Colonic mucosa (tissue), 4 donors: ENCODE measurements at regions not wholly inside any gene's neighbourhood (a gene's known extent, or its start where the extent isn't known, plus 50 kb on each side); places are given as distances from the start of the nearest gene placed in this dataset.

ENCODE experiments used
- DNase-seq: peaks from one replicate; pipeline ENCODE4 v3.0.0-alpha.2; 2020
- H3K27ac ChIP-seq: fragments of 200-600 bp; one replicate; pipeline ENCODE4 v1.8.0; 2021
- H3K27me3 ChIP-seq: fragments of 200-600 bp; one replicate; pipeline ENCODE4 v1.8.0; 2021
- H3K36me3 ChIP-seq: fragments of 200-600 bp; one replicate; pipeline ENCODE4 v1.8.0; 2021
- H3K4me1 ChIP-seq: fragments of 200-600 bp; one replicate; pipeline ENCODE4 v1.8.0; 2021; ENCODE audit warnings: mild to moderate bottlenecking
- H3K4me3 ChIP-seq: fragments of 200-600 bp; one replicate; pipeline ENCODE4 v1.8.0; 2021
- H3K9ac ChIP-seq, 2 donors: one replicate each; pipeline ENCODE4 v1.7.0; 2013; ENCODE audit warnings: control low read depth in 2 of 2, low read depth in 2 of 2, low read length in 2 of 2
- H3K9me3 ChIP-seq: fragments of 200-600 bp; one replicate; pipeline ENCODE4 v1.8.0; 2021
- CTCF ChIP-seq: fragments of 200-600 bp; IDR thresholded peaks from one replicate; pipeline ENCODE4 v1.8.0; 2022; ENCODE audit warnings: antibody characterized with exemption, mild to moderate bottlenecking
- intact Hi-C: fragments of 100-400 bp; cut with DNase I; formaldehyde crosslinking; loops from one replicate; pipeline ENCODE4 v1.14.1; 2022
- donor health status: healthy.
- donor health status: DM: no; HTN: no; CAD: no.
- donor health status: DM: no; HTN: no; CAD: no.

DNA sequence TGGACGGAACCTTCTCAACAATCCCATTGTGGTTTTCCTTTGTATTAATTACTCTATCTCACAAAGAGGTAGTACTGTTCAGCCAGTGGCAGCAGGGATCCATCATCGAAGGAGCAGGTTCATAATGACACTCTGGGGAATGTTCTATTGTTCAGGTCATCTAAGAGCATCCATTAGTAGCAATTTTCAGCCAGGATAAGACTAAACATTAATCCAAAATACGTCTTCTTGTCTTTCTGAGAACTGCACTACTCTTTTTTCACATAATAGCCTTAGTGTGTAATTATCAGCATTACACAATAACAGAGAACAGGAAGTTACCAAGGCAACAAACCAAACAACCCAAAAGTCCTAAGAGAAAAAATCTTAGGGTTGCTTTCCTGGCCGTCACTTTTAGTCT is 259.5 kb upstream of the VWC2 start:
- no peaks in the 10 kb centered on the region for H3K9me3 ChIP-seq
- no peak overlapping the region for H3K9ac ChIP-seq
- no peak for DNase-seq
- no peak overlapping the region for H3K27ac ChIP-seq
- no peaks in the 10 kb centered on the region for H3K36me3 ChIP-seq
- TF ChIP-seq CTCF, result no peak
- intact Hi-C loops, result no loop called here
- no peaks in the 10 kb centered on the region for H3K27me3 ChIP-seq
- no peaks in the 10 kb centered on the region for H3K4me1 ChIP-seq
- H3K4me3 ChIP-seq, result no peak overlapping the region

GRCh38 chr7:49520951-49521350 is 252.5 kb upstream of the VWC2 start:
- no peak for DNase-seq
- Histone ChIP-seq H3K27ac (no peak overlapping the region), H3K4me1 (no peaks in the 10 kb centered on the region), H3K27me3 (no peaks in the 10 kb centered on the region), H3K36me3 (no peaks in the 10 kb centered on the region), H3K9ac (no peak overlapping the region), H3K9me3 (no peaks in the 10 kb centered on the region), H3K4me3 (no peak overlapping the region)
- no peak for TF ChIP-seq CTCF
- intact Hi-C loops, result no loop called here

- no peaks in the 10 kb centered on the region for H3K27me3 ChIP-seq
- no peak overlapping the region for H3K27ac ChIP-seq
- H3K4me3 ChIP-seq, result no peak overlapping the region
- intact Hi-C loops, result no loop called here
- no peaks in the 10 kb centered on the region for H3K9me3 ChIP-seq
- TF ChIP-seq CTCF, result no peak
- H3K4me1 ChIP-seq, result no peaks in the 10 kb centered on the region
- H3K36me3 ChIP-seq, result no peaks in the 10 kb centered on the region
- DNase-seq, result no peak
- no peak overlapping the region for H3K9ac ChIP-seq
Measured at GRCh38 chr7:49522111-49522510, 251.3 kb upstream of the VWC2 start.

DNA sequence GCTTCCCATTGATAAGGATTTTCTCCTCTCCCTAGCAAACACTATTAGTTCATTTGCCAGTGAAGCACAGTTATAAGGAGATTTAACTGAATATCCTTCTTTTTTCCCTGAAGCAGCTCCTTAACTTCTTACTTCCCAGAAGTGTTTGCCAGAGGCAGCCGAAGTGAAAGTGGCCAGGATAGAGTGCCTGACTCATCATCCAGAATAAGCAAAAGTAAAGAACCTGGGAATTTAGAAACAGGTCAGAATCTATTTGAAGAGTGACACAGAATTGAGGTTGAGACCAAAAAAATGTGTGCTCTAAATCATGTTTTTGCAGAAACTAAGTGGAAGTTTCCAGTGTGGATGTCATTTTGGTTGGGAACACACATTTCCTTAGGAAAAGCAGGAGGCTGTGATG is 249.6 kb upstream of the VWC2 start:
- TF ChIP-seq CTCF, result no peak
- intact Hi-C loops, result no loop called here
- no peak overlapping the region for H3K4me3 ChIP-seq
- H3K36me3 ChIP-seq, result no peaks in the 10 kb centered on the region
- no peak overlapping the region for H3K9ac ChIP-seq
- H3K9me3 ChIP-seq, result no peaks in the 10 kb centered on the region
- no peaks in the 10 kb centered on the region for H3K27me3 ChIP-seq
- no peak for DNase-seq
- no peaks in the 10 kb centered on the region for H3K4me1 ChIP-seq
- H3K27ac ChIP-seq, result no peak overlapping the region

DNA sequence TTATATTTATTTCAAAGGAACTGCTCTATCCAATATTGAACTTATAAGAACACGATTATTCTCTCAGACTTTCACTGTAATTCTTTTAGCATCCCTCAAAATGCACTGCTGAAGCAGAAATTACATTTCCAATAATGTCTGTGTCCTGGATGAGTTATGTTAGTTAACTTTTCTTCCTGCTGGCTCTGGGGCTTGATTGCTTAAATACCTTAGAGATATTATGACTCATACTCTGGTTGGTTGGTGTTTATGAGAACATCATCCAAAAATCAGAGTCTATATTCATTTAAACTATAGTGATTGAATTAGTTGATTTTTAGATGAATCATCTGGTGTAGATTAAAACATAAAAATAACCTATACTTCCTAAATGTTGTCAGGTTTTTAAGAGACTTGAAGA is 246.3 kb upstream of the VWC2 start:
- Histone ChIP-seq H3K27ac (no peak overlapping the region), H3K27me3 (no peaks in the 10 kb centered on the region), H3K9me3 (no peaks in the 10 kb centered on the region), H3K36me3 (no peaks in the 10 kb centered on the region), H3K4me3 (no peak overlapping the region), H3K9ac (no peak overlapping the region), H3K4me1 (no peaks in the 10 kb centered on the region)
- no peak for DNase-seq
- intact Hi-C loops, result no loop called here
- no peak for TF ChIP-seq CTCF

DNA sequence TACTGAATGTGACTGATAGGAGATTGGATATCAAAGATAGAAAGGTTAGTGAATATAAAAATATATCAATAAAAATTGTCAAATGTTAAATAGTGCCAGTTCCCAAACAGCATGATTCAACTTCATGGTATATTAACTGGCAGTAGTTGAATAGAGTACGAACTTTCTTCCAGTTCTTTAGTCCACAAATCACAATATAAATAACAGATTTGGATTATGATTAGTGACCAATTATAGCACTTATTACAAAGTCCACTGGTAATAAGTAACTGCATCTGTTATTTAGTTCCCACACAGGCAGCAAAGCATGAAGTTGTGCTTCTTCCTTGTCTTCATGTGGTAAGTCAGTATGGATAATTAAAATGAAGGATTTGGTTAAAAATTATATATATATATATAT is 243.0 kb upstream of the VWC2 start:
- no peak for TF ChIP-seq CTCF
- Histone ChIP-seq H3K4me1 (no peaks in the 10 kb centered on the region), H3K27ac (no peak overlapping the region), H3K9ac (no peak overlapping the region), H3K9me3 (no peaks in the 10 kb centered on the region), H3K4me3 (no peak overlapping the region), H3K27me3 (no peaks in the 10 kb centered on the region), H3K36me3 (no peaks in the 10 kb centered on the region)
- no peak for DNase-seq
- intact Hi-C loops, result no loop called here
